ENCODE measurements at regions not wholly inside any gene's neighbourhood (a gene's known extent, or its start where the extent isn't known, plus 50 kb on each side); places are given as distances from the start of the nearest gene placed in this dataset.
"Not testable (repeated sequence)": the region's sequence is repeated elsewhere in the genome, so short reads cannot be mapped to it uniquely, and the experiment has no call there.

GRCh38 chr1:184820956-184821355 lies 66.3 kb upstream of the EDEM3 start:
- H3K27me3 Mint-ChIP-seq, result no peaks in the 10 kb centered on the region
- CTCF ChIA-PET, result interaction anchor here (0.7 to 1.1 kb wide), 2 partner anchors 14 to 337 kb away, joined by 3 read pairs; no protein-coding TSS in a partner anchor
- H3K36me3 Mint-ChIP-seq, result peaks cover 73% of the 10 kb centered on the region
- H3K27ac Mint-ChIP-seq, result no peak overlapping the region
- no peak for DNase-seq
- no peak for ATAC-seq
- peaks cover 3% of the 10 kb centered on the region for H3K9me3 Mint-ChIP-seq (ENCODE audit: low read depth)
- peaks cover 11% of the 10 kb centered on the region for H3K4me1 Mint-ChIP-seq
- H3K4me3 Mint-ChIP-seq, result no peak overlapping the region

DNA sequence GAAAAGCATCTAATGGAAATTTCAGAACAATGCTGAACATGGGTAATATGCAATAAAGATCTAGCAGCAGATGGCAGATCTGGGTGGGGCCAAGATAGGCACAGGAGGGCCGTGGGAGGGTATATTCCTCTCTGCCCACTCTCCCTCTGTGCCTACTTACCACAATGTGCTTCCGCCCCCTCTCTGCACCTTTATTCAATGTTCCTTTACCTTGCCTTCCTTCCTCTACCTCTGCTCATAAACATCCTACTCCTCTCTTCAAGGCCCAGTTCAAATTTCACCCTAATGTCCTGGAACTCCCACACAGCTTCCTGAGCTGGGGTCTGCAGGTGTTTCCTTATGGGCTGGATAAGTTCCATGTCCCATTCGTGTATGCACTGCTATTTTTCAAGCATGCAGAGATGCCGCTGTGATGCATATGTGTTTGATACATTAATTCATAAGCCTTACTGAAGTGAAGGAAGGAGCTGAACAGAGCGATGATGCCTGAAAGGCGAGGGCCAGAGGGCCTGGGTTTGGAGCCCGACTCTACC lies 65.6 kb upstream of the EDEM3 start:
- CTCF ChIA-PET, result interaction anchor here (0.7 to 2.1 kb wide), 3 partner anchors 13 to 337 kb away, joined by 3 to 7 read pairs (median 3); no protein-coding TSS in a partner anchor

DNA sequence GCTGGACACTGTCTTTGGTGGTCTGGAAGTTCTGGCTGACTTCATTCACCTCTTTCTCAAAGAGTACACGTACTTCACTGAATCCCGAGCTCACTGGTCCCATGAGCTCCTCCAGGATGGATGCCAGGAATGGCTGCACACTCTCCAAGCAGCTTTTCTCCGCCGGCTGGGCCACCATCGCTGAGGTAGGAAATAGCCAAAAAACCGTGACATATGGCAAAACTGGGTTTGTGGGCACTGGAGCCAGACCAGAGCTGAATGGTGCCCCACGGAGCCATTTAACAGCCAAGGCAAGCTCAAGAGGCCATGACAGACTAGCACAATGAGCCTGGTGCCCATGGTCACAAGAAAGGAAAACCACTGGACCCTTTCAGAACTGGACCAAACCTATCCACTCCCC lies 64.0 kb upstream of the EDEM3 start:
- peaks cover 80% of the 10 kb centered on the region for H3K36me3 Mint-ChIP-seq
- no peak for ATAC-seq
- no peak for DNase-seq
- no peak overlapping the region for H3K27ac Mint-ChIP-seq
- CTCF ChIA-PET, result interaction anchor here (1.8 to 2.1 kb wide), 2 partner anchors 12 to 14 kb away, joined by 6 to 7 read pairs; no protein-coding TSS in a partner anchor
- H3K9me3 Mint-ChIP-seq (ENCODE audit: low read depth), result peaks cover 3% of the 10 kb centered on the region
- H3K4me1 Mint-ChIP-seq, result peaks cover 5% of the 10 kb centered on the region
- H3K4me3 Mint-ChIP-seq, result no peak overlapping the region
- no peaks in the 10 kb centered on the region for H3K27me3 Mint-ChIP-seq

More for the DNA sequence above, 65.6 kb upstream of the EDEM3 start:
- H3K36me3 Mint-ChIP-seq, result peaks cover 74% of the 10 kb centered on the region
- H3K4me1 Mint-ChIP-seq, result peaks cover 9% of the 10 kb centered on the region
- H3K4me3 Mint-ChIP-seq, result no peak overlapping the region
- H3K9me3 Mint-ChIP-seq (ENCODE audit: low read depth), result peaks cover 3% of the 10 kb centered on the region
- ATAC-seq (no peak), DNase-seq (no peak)
- no peak overlapping the region for H3K27ac Mint-ChIP-seq
- H3K27me3 Mint-ChIP-seq, result no peaks in the 10 kb centered on the region

GRCh38 chr1:184817003-184817402 lies 62.3 kb upstream of the EDEM3 start:
- H3K4me1 Mint-ChIP-seq; H3K27me3 Mint-ChIP-seq; ATAC-seq; CTCF ChIA-PET; DNase-seq; H3K27ac Mint-ChIP-seq; H3K9me3 Mint-ChIP-seq (ENCODE audit: low read depth); H3K4me3 Mint-ChIP-seq: not testable (repeated sequence)
- peaks cover 76% of the 10 kb centered on the region for H3K36me3 Mint-ChIP-seq

DNA sequence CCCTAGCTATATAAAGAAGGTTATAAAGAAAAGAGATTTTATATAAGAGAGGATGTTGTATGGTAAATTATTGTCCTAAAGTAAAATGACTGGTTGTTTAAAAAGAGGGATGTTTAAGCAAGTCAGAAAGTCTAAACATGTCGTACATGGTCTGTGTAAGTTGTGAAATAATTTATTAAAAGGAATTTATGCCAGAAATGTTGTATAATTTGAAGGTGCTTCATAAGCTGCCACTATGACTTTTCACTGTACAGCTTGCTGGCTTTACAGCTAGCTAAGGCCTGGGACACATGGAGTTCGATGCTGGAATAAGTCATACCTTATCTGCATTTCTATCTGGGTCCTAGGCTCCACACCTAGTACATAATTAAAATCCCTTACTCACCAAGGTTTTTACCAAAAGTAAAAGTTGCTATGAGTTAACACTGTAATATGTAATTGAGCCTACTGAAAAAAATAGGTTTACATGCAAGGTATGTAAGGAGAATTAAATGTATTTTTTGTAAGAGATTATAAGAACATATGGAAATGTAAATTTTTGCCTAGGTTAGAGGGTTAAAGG lies 59.0 kb upstream of the EDEM3 start:
- CTCF ChIA-PET, result interaction anchor here (1.0 to 11.2 kb wide), 3 partner anchors 10 to 166 kb away, joined by 4 to 259 read pairs (median 4); partner anchors contain the start of gene NIBAN1
- no peaks in the 10 kb centered on the region for H3K27me3 Mint-ChIP-seq
- H3K4me1 Mint-ChIP-seq, result no peaks in the 10 kb centered on the region
- peaks cover 3% of the 10 kb centered on the region for H3K9me3 Mint-ChIP-seq (ENCODE audit: low read depth)
- no peak overlapping the region for H3K4me3 Mint-ChIP-seq
- peaks cover 50% of the 10 kb centered on the region for H3K36me3 Mint-ChIP-seq
- ATAC-seq, result no peak
- no peak for DNase-seq
- H3K27ac Mint-ChIP-seq, result no peak overlapping the region

DNA sequence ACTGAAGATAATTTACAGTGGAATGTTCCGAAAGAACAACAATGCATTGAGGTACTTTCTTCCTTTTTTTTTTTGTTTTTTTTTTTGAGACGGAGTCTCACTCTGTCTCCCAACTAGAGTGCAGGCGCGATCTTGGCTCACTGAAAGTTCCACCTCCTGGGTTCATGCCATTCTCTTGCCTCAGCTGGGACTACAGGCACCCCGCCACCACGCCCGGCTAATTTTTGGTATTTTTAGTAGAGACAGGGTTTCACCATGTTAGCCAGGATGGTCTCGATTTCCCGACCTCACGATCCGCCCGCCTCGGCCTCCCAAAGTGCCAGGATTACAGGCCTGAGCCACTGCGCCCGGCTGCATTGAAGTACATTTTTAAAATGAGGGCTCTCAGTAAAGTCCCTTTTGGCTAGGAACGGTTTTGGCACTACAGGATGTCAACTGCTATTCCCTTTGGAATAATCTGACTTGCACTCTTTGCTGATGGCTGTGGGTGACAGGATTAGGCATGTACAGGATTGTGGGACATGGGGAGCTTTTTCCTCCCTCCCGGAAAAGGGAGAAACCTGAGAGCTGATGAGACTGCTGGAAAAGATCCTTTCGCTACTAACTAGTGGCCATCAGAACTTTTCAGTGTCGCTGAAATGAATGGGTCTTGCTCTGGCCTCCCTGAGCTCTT lies 56.9 kb upstream of the EDEM3 start:
- no peaks in the 10 kb centered on the region for H3K9me3 Mint-ChIP-seq (ENCODE audit: low read depth)
- CTCF ChIA-PET, result interaction anchor here (1.3 to 11.2 kb wide), 2 partner anchors 56 to 168 kb away, joined by 3 to 259 read pairs; partner anchors contain the start of gene NIBAN1

GRCh38 chr1:184810735-184811343 lies 56.2 kb upstream of the EDEM3 start:
- H3K27ac Mint-ChIP-seq, result no peak overlapping the region
- peaks cover 36% of the 10 kb centered on the region for H3K36me3 Mint-ChIP-seq
- H3K4me3 Mint-ChIP-seq, result no peak overlapping the region
- DNase-seq (no peak), ATAC-seq (no peak)
- no peaks in the 10 kb centered on the region for H3K9me3 Mint-ChIP-seq (ENCODE audit: low read depth)
- CTCF ChIA-PET, result interaction anchor here (11.2 kb wide), 1 partner anchor 169 kb away, joined by 259 read pairs; the partner anchor contains the start of gene NIBAN1
- peaks cover under 1% of the 10 kb centered on the region for H3K4me1 Mint-ChIP-seq
- no peaks in the 10 kb centered on the region for H3K27me3 Mint-ChIP-seq

More for the DNA sequence above, 56.9 kb upstream of the EDEM3 start:
- H3K4me1 Mint-ChIP-seq, result no peaks in the 10 kb centered on the region
- H3K36me3 Mint-ChIP-seq, result peaks cover 39% of the 10 kb centered on the region
- no peak for ATAC-seq
- DNase-seq, result no peak
- no peak overlapping the region for H3K27ac Mint-ChIP-seq
- no peaks in the 10 kb centered on the region for H3K27me3 Mint-ChIP-seq
- H3K4me3 Mint-ChIP-seq, result no peak overlapping the region

GRCh38 chr1:184806296-184806721 lies 51.7 kb upstream of the EDEM3 start:
- H3K36me3 Mint-ChIP-seq, result peaks cover 34% of the 10 kb centered on the region
- ATAC-seq, result no peak

DNA sequence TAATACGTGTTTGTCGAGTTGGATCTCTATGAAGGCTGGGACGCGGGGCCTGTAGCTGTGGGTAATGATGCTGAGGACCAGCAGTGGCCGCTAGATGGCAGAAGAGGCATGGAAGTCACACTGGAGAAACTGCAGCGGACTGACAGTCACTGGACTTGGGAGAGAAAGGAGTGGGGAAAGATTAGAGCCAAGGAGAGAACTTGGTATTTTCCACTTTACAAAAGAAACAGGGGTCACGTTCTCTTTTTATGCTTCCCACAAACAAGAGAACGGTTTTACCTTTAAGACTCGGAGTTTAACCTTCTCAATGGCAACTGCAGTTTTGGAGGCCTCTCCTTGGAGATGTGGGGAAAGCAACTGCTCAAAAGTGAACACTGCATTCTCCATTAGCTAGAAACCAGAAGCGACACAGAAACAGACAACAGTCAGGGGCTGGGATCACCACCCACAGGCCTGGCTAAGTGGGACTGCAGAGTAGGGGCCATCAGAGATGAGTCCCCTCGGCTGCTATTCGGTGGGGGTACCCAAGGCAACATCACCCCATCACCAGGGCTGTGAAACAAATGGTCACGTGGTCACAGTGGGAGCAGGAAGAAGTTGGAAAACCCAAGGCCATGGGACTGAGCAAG lies 51.1 kb upstream of the EDEM3 start:
- DNase-seq (peak; percentile 88), ATAC-seq (peak; percentile 98)
- no peaks in the 10 kb centered on the region for H3K9me3 Mint-ChIP-seq (ENCODE audit: low read depth)
- no peak overlapping the region for H3K27ac Mint-ChIP-seq
- no peak overlapping the region for H3K4me3 Mint-ChIP-seq
- no peaks in the 10 kb centered on the region for H3K27me3 Mint-ChIP-seq
- H3K36me3 Mint-ChIP-seq, result peaks cover 35% of the 10 kb centered on the region
- peaks cover 5% of the 10 kb centered on the region for H3K4me1 Mint-ChIP-seq
- CTCF ChIA-PET, result interaction anchor here (0.6 to 11.2 kb wide), 31 partner anchors 11 to 875 kb away, joined by 3 to 259 read pairs (median 4); partner anchors contain the start of genes EDEM3 and NIBAN1

More at GRCh38 chr1:184806296-184806721, 51.7 kb upstream of the EDEM3 start:
- DNase-seq, result no peak
- no peaks in the 10 kb centered on the region for H3K9me3 Mint-ChIP-seq (ENCODE audit: low read depth)
- no peaks in the 10 kb centered on the region for H3K27me3 Mint-ChIP-seq
- H3K4me3 Mint-ChIP-seq, result no peak overlapping the region
- CTCF ChIA-PET, result interaction anchor here (0.8 to 11.2 kb wide), 16 partner anchors 13 to 364 kb away, joined by 3 to 259 read pairs (median 4); partner anchors contain the start of gene NIBAN1
- no peak overlapping the region for H3K27ac Mint-ChIP-seq
- peaks cover 5% of the 10 kb centered on the region for H3K4me1 Mint-ChIP-seq

Measured in activated CD8-positive, alpha-beta memory T cell treated with anti-CD3 and anti-CD28 coated beads, Interleukin-2, amount 10 ng/mL, durations not matched to agents 7 days and 5 days (primary cell).